Brain microvascular endothelial cell (primary cell): ENCODE measurements at regions not wholly inside any gene's neighbourhood (a gene's known extent, or its start where the extent isn't known, plus 50 kb on each side); places are given as distances from the start of the nearest gene placed in this dataset.

Source experiments
- DNase-seq: peaks from one replicate; pipeline ENCODE4 v3.0.0-alpha.2; 2020
- H3K27ac ChIP-seq: fragments of 250-450 bp; sonication (Bioruptor Pico); 2 replicates; pipeline ENCODE4 v1.5.1; 2020; ENCODE audit warnings: mild to moderate bottlenecking, moderate library complexity
- H3K27me3 ChIP-seq: fragments of 250-450 bp; sonication (Bioruptor Pico); replicated peaks from 2 replicates; pipeline ENCODE4 v1.5.1; 2020; ENCODE audit warnings: mild to moderate bottlenecking
- H3K36me3 ChIP-seq: fragments of 250-450 bp; sonication (Bioruptor Pico); replicated peaks from 2 replicates; pipeline ENCODE4 v1.5.1; 2020; ENCODE audit warnings: mild to moderate bottlenecking
- H3K4me3 ChIP-seq: 2 replicates; pipeline ENCODE4 v1.5.1; 2011; ENCODE audit warnings: low read depth, mild to moderate bottlenecking, control low read depth, low read length, moderate library complexity
- CTCF ChIP-seq: IDR thresholded peaks from 2 replicates; pipeline ENCODE4 v1.5.1; 2011; ENCODE audit warnings: low read depth, mild to moderate bottlenecking, moderate library complexity, low read length, control low read depth, inconsistent platforms; ENCODE audit errors: missing control alignments
- in situ Hi-C: cut with HindIII; loops from 2 replicates; pipeline ENCODE4 v1.10.0; 2017; ENCODE audit warnings: low sequenced_read_pairs, low pct_ligation_motif_present

- Histone ChIP-seq H3K27ac (peak overlapping the region; percentile 59), H3K27me3 (no peaks in the 10 kb centered on the region), H3K36me3 (no peaks in the 10 kb centered on the region), H3K4me3 (no peak overlapping the region)
- no peak for DNase-seq
- in situ Hi-C loops: no loop called here
- TF ChIP-seq CTCF: no peak
Observed at GRCh38 chr5:136730426-136730825, 365.1 kb upstream of the TRPC7 start.

- Histone ChIP-seq H3K36me3 (no peaks in the 10 kb centered on the region), H3K27ac (peak overlapping the region; percentile 67), H3K4me3 (no peak overlapping the region), H3K27me3 (no peaks in the 10 kb centered on the region)
- in situ Hi-C loops: no loop called here
- TF ChIP-seq CTCF: no peak
- DNase-seq: peak; percentile 92
Observed at GRCh38 chr5:136729901-136730355, 364.6 kb upstream of the TRPC7 start.

GRCh38 chr5:136726506-136726905, 361.2 kb upstream of the TRPC7 start:
- no peak for DNase-seq
- in situ Hi-C loops: no loop called here
- Histone ChIP-seq H3K27ac (no peak overlapping the region), H3K27me3 (no peaks in the 10 kb centered on the region), H3K36me3 (no peaks in the 10 kb centered on the region), H3K4me3 (no peak overlapping the region)
- TF ChIP-seq CTCF: no peak

GRCh38 chr5:136724161-136724560, 358.8 kb upstream of the TRPC7 start:
- Histone ChIP-seq H3K27ac (no peak overlapping the region), H3K4me3 (no peak overlapping the region), H3K27me3 (no peaks in the 10 kb centered on the region), H3K36me3 (no peaks in the 10 kb centered on the region)
- TF ChIP-seq CTCF: no peak
- in situ Hi-C loops: no loop called here
- DNase-seq: no peak

GRCh38 chr5:136722581-136722980, 357.2 kb upstream of the TRPC7 start:
- no peaks in the 10 kb centered on the region for H3K36me3 ChIP-seq
- DNase-seq: no peak
- no peaks in the 10 kb centered on the region for H3K27me3 ChIP-seq
- in situ Hi-C loops: no loop called here
- H3K27ac ChIP-seq: no peak overlapping the region
- TF ChIP-seq CTCF: no peak
- H3K4me3 ChIP-seq: no peak overlapping the region

- Histone ChIP-seq H3K27ac (no peak overlapping the region), H3K4me3 (no peak overlapping the region), H3K36me3 (no peaks in the 10 kb centered on the region), H3K27me3 (no peaks in the 10 kb centered on the region)
- in situ Hi-C loops: no loop called here
- DNase-seq: no peak
- TF ChIP-seq CTCF: no peak
Observed at GRCh38 chr5:136722086-136722485, 356.7 kb upstream of the TRPC7 start.
